HG03565 (cell line): ENCODE measurements at regions not wholly inside any gene's neighbourhood (a gene's known extent, or its start where the extent isn't known, plus 50 kb on each side); places are given as distances from the start of the nearest gene placed in this dataset.

Experiments
- ATAC-seq: cut with Tn5 transposase; IDR thresholded peaks from one replicate; pipeline ENCODE4 v1.9.1; 2021; ENCODE audit warnings: mild to moderate bottlenecking, moderate library complexity; ENCODE audit not compliant: unreplicated experiment

DNA sequence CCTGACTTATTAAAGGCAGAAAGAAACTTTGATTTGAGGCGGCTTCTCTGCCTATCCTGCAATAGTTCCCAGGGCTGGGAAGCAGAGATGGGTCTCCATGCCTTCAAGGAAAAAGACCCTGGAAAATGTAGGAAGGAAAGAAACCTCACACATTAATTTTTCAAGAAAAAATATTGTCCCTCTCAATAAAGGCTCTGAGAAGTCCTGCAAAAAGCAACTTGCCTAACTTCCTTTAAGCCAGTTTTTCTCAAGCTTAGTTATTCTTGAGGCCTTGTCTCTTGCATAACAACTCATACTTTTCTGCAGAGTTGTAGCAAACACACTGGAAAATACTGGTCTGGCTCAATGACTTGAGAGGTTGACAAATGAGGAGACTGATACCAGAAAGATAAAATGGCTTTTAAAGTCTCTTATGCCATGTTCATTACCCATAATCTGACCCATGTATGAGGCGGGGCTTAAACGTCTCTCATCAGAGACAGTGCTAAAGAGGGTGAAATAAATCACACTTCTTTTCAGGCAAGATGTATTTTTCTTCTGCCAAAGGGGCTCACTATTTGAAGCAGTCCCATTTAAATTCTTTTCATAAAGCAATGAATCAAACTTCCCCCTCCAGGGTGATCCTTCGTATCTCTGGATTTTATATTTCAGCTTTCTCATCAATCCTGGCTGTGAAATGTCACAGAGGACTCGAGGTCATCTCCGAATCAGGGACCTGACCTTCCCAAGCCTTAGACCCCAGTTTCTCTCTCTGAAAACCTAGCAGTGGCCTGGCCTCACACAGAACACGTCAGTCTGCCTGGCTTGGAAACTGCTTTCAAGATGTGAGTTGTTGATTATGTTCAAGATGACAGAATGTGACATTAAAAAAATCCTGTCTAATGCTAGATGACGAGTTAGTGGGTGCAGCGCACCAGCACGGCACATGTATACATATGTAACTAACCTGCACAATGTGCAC, 82.3 kb upstream of the KCNG1 start:
- ATAC-seq, result no peak

DNA sequence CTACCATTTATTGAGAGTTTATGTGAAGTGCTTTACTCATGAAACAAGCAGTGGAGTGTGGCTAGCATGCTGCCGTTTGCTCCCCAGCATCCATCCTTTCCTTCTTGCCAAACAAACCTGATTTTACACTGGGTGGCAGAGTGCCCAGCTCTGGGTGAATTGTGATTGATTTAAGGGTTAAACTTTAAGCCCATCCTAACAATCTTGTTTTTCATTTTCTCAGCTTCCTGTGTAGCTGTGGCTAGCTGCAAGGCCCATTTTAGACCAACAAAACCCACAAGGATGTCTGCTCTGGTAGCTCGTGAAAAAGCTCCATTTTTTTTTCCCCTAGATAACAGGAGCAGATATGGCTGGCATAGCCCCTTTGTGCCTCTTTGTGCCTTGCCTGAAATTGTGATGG, 77.7 kb upstream of the KCNG1 start:
- no peak for ATAC-seq

GRCh38 chr20:51098284-51098810, 75.4 kb upstream of the KCNG1 start:
- no peak for ATAC-seq

DNA sequence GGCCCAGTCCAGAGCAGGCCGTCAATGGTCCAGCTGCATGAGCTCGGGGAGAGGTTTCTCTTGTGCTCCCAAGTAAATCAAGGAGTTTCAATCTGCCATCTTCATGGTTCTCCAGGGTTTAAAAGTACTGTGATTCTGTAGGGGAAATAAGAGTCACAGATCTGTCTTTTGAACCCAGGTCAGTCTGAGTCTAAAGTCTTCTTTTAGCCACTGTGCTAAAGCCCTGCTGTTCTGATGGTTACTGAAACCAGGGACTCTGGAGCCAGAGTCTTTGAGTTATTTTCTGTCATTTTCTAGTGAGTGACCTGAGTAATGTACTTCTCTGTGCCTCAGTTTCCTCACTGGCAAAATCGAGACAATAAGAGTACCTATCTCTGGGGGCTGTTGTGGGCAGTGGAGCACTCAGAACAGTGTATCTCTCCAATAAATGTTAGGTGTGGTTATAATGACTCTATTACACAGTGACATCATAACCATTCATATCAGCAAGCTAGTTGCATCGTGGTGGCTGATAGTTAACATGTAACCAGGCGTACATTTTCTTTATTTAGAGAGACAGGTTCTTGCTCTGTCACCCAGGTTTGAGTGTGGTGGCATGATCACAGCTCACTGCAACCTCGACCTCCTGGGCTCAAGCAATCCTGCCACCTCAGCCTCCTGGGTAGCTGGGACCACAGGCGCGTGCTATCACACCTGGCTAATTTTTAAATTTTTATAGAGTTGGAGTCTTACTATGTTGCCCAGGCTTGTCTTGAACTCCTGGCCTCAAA, 74.6 kb upstream of the KCNG1 start:
- no peak for ATAC-seq

- ATAC-seq, result no peak
These were observed 73.8 kb upstream of the KCNG1 start for GRCh38 chr20:51096582-51097267.

DNA sequence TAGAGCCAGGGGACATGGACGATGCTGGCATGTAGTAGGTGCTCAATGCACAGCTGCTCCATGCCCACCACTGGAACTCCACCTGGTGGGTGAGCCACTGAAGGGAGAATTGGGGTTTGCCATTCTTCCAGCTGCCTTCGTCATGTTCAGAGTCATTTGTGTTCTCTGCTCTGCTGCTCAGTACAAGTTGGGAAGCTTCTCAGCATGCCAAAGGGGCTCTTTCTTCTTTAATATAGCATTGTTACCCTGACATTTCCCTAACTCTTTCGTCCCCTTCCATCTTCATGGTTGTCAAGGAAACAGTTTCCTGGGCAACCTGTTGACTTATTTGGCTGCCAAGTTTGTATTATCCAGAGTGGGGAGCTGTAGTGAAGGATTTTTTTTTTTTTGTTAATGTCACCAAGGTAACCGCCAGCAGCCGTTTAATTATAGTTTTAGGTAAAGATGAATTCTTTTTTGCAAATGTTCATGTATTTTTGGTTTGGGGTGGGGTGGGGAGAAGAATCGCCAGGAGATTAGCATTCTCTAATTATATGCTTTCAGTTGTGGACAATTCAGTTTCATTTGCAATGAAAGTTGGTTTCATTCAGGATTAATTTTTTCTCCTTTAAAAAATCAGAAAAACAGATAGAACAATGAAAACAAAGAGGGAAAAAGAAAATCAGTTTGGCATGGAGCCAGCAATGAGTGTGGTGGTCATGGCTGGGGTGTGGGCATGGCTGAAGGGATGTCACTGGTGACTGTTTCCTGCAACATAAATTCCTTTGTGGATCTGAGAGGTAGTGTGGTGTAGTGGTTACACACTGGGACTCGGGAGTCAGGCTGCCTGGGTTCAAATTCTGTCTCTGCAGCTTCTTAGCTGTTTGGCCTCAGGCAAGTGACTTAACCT, 73.0 kb upstream of the KCNG1 start:
- no peak for ATAC-seq

DNA sequence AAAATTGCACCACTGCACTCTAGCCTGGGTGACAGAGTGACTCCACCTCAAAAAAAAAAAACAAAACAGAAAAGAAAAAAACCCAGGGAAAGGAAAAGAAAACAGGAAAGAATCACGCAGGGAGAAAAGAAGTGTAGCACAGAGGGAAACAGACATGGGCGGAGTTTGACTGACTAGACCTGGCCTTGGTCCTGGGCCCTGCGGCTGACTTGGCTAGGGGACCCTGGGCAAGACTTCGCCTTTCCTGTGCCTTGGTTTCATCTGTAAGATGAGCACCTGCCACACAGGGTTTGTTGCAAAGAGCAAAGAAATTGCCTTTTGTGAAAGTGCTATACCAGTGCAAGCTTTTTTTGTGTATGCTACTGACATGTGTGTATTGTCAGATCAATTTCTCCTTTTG, 71.3 kb upstream of the KCNG1 start:
- no peak for ATAC-seq

DNA sequence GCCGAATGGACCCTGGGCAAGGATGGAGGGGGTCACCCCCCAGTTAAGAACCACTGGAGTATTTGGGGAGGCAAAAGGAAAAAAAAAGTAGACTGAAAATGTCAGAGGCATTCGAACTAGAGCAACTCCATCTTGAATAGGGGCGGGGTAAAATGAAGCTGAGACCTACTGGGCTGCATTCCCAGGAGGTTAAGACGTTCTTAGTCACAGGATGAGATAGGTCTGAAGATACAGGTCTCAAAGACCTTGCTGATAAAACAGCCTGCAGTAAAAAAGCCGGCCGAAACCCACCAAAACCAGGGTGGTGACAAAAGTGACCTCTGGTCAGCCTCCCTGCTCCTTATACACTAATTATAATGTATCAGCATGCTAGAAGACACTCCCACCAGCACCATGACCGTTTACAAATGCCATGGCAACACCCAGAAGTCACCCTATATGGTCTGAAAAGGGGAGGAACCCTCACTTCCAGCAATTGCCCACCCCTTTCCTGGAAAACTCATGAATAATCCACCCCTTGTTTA, 70.4 kb upstream of the KCNG1 start:
- no peak for ATAC-seq

DNA sequence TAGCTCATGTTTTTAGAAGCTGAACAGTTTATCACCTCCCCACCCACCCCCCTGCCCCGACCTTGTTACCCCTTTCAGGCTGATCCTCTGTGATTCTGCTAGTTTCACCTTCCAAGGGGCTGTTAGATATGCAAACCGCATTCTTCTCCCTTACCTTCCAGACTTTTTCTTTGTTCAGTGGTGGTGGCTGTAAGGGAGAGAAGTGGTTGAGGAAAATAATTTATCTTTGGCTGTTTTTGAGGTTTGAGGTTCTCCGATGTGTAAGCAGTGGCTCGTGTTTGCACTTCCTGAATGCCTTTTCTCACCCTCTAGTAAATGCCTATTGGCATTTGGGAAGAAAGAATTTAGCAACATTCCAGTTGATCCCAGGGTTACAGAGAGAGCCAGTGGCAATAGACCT, 69.4 kb upstream of the KCNG1 start:
- ATAC-seq, result no peak

- no peak for ATAC-seq
These were observed 68.7 kb upstream of the KCNG1 start for GRCh38 chr20:51091406-51092195.

GRCh38 chr20:51089840-51090239, 66.9 kb upstream of the KCNG1 start:
- ATAC-seq, result no peak

- no peak for ATAC-seq
These were observed 66.4 kb upstream of the KCNG1 start for GRCh38 chr20:51089272-51089781.

- no peak for ATAC-seq
These were observed 64.4 kb upstream of the KCNG1 start for GRCh38 chr20:51087266-51087665.

GRCh38 chr20:51085769-51086168, 62.9 kb upstream of the KCNG1 start:
- no peak for ATAC-seq

DNA sequence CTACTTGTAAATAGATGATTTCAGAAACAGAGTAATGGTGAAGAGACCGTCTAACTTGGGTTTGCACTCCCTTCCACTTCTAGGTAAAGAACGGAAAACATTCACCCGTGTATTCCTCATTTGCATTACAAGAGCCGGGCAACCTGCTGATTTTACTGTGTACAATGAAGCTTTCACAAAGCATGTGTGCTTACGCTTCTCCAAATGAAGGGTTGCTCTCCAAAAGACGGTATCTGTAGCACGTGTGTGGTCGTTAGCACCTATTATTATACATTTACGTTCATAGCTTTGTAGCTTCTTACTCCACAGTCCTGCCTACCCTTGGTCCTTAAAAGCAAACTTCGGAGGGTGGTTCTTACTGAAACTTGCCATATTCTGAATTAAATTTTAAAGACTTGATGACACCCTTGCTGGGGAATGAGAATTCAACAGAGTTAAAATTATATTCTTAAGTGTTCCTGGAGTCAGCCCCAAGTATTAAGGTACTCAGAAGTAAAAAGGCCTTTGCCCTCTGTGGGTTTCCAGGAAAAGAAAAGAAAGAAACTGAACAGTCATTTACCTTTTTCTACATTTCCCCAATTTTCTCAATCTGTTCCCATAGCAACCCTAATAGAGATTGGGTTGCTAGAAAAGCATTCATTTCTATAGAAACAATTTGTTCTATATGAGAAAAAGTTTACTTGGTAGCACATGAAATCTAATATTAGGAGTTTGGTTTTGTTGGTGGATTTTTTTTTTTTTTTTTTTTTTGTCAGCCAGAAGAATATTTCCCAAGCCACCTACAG, 61.9 kb upstream of the KCNG1 start:
- ATAC-seq, result no peak

DNA sequence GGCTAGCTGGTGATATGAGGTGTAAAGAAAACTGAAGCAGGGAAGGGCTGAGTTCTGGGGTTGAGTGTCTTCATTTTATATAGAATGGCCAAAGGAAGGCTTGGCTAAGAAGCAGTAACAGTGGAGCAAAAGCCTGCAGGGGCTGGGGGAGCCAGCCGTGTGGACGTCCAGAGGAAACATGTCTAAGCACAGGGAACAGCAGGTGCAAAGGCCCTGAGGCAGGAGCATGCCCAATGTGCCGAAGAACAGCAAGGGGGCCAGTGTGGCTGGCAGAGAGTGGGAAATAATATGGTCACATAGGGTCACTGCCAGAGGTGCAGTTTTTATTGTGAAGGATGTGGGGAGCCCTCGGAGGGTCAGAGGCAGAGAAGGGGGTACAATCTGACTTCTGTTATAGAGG, 60.5 kb upstream of the KCNG1 start:
- ATAC-seq, result no peak

DNA sequence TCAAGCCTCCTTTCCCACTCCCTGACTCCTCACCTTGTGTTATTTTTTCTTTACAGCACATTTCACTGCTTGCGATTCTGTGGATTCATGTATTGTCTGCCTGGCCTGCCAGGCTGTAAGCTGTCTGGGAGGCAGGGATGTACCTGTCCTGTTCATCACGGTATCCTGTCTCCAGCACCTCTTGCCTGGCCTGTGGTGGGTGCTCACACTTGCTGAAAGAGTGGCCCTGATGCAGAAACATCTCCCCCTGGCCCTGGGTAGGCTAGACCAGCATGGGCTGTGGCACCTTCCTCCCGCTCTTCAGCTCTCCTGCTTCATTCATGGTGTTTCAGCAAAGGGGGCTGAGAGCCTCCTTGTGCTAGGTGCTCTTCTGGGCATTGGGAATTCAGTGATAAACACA, 60.1 kb upstream of the KCNG1 start:
- no peak for ATAC-seq

- ATAC-seq, result no peak
These were observed 57.6 kb upstream of the KCNG1 start for GRCh38 chr20:51080516-51080915.
